Caco-2 (cell line): ENCODE measurements at regions not wholly inside any gene's neighbourhood (a gene's known extent, or its start where the extent isn't known, plus 50 kb on each side); places are given as distances from the start of the nearest gene placed in this dataset.
"Not testable (repeated sequence)": the region's sequence is repeated elsewhere in the genome, so short reads cannot be mapped to it uniquely, and the experiment has no call there.

Experiments used
- BruUV-seq: library from RNA; stranded (reverse); fragments of 400-500 nt; replicated peaks from 2 replicates; lab custom pipeline; 2021; lab: Mats Ljungman, UMichigan
- CTCF ChIA-PET: fragments of 300-600 bp; sonication (Branson Sonifier 250); formaldehyde crosslinking; loops from one replicate; lab custom pipeline; 2022; ENCODE audit warnings: antibody characterized with exemption; lab: Charles Lee
- POLR2A ChIA-PET: fragments of 300-600 bp; sonication (Branson Sonifier 250); formaldehyde crosslinking; loops from one replicate; lab custom pipeline; 2022; ENCODE audit warnings: antibody characterized with exemption; lab: Charles Lee
- DNase-seq, 2 experiments: peaks; one replicate each; pipeline versions ENCODE4 v3.0.0 to v3.0.0-alpha.2; 2020 to 2022
- H3K27me3 ChIP-seq: replicated peaks from 2 replicates; pipeline ENCODE4 v1.6.0; 2011; ENCODE audit warnings: low read length; ENCODE audit not compliant: control insufficient read depth, insufficient read depth
- H3K36me3 ChIP-seq: 2 replicates; pipeline ENCODE4 v1.5.1; 2011; ENCODE audit warnings: low read length; ENCODE audit not compliant: control insufficient read depth, insufficient read depth
- H3K4me1 ChIP-seq: fragments of 250-450 bp; sonication (Bioruptor Pico); 2 replicates; pipeline ENCODE4 v1.5.1; 2020; ENCODE audit warnings: mild to moderate bottlenecking
- H3K4me3 ChIP-seq: 2 replicates; pipeline ENCODE4 v1.5.1; 2011; ENCODE audit warnings: low read depth, mild to moderate bottlenecking, control low read depth, low read length
- H3K9me3 ChIP-seq: fragments of 250-450 bp; sonication (Bioruptor Pico); 2 replicates; pipeline ENCODE4 v1.5.1; 2020; ENCODE audit warnings: mild to moderate bottlenecking, moderate library complexity
- H3K27ac Mint-ChIP-seq: one replicate; pipeline ENCODE4 v1.8.0; 2022; ENCODE audit warnings: mixed read lengths; ENCODE audit not compliant: unreplicated experiment
- H3K27me3 Mint-ChIP-seq: one replicate; pipeline ENCODE4 v1.8.0; 2022; ENCODE audit warnings: mixed read lengths; ENCODE audit not compliant: insufficient read depth, unreplicated experiment
- H3K36me3 Mint-ChIP-seq: one replicate; pipeline ENCODE4 v1.8.0; 2022; ENCODE audit warnings: mild to moderate bottlenecking, mixed read lengths; ENCODE audit not compliant: insufficient read depth, unreplicated experiment
- H3K4me1 Mint-ChIP-seq: one replicate; pipeline ENCODE4 v1.8.0; 2022; ENCODE audit warnings: low read depth, mixed read lengths; ENCODE audit not compliant: unreplicated experiment
- H3K4me3 Mint-ChIP-seq: one replicate; pipeline ENCODE4 v1.8.0; 2022; ENCODE audit warnings: mild to moderate bottlenecking, moderate library complexity, mixed read lengths; ENCODE audit not compliant: unreplicated experiment
- H3K9me3 Mint-ChIP-seq: one replicate; pipeline ENCODE4 v1.8.0; 2022; ENCODE audit warnings: mixed read lengths; ENCODE audit not compliant: unreplicated experiment
- intact Hi-C: fragments of 100-400 bp; cut with micrococcal nuclease; formaldehyde crosslinking; loops from one replicate; pipeline ENCODE4 v1.10.0; 2022; ENCODE audit not compliant: unreplicated experiment
- TF ChIP-seq, protein P1 (sequence below), 2 experiments: fragments of 200-600 bp in 1 of 2; IDR thresholded peaks; 1 replicate in 1 of 2; 2 replicates in 1 of 2; pipeline versions ENCODE4 v1.5.1 to v1.8.0; 2011 to 2022; ENCODE audit warnings: antibody characterized with exemption in 1 of 2, control low read depth in 1 of 2, inconsistent platforms in 1 of 2, low read depth in 1 of 2, low read length in 1 of 2, mild to moderate bottlenecking in 1 of 2, moderate library complexity in 1 of 2; ENCODE audit not compliant: insufficient read depth in 1 of 2, severe bottlenecking in 1 of 2, unreplicated experiment in 1 of 2

DNA sequence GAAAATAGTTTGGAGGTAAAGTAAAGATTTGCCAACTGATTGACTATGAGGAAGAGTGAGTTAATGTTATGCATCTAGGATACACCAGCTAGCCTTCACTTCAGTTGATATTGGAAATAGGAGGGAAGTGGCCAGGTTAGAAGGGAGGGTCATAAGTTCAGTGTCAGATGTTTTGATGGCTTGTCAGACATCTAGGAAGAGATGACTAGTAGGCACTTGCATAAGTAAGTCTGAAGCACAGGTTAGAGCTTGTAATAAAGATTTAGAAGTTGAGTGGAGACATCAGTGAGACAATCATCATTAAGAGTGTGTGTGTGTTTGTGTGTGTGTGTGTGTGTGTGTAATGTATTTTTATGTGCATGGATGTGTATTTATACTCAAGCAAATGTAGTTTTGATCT, 146.1 kb downstream of the OR4C45 start:
- Mint-ChIP-seq H3K27me3 (no peaks in the 10 kb centered on the region), H3K36me3 (no peaks in the 10 kb centered on the region), H3K9me3 (peaks cover 15% of the 10 kb centered on the region), H3K27ac (no peak overlapping the region), H3K4me1 (no peaks in the 10 kb centered on the region), H3K4me3 (no peak overlapping the region)
- Histone ChIP-seq H3K27me3 (no peaks in the 10 kb centered on the region), H3K36me3 (no peaks in the 10 kb centered on the region), H3K4me3 (no peak overlapping the region), H3K9me3 (no peaks in the 10 kb centered on the region), H3K4me1 (no peaks in the 10 kb centered on the region)
- intact Hi-C loops: no loop called here
- POLR2A ChIA-PET: no interaction called here
- CTCF ChIA-PET: no interaction called here
- BruUV-seq: no TSS peak
- DNase-seq: no peak
- TF ChIP-seq, protein P1, sequence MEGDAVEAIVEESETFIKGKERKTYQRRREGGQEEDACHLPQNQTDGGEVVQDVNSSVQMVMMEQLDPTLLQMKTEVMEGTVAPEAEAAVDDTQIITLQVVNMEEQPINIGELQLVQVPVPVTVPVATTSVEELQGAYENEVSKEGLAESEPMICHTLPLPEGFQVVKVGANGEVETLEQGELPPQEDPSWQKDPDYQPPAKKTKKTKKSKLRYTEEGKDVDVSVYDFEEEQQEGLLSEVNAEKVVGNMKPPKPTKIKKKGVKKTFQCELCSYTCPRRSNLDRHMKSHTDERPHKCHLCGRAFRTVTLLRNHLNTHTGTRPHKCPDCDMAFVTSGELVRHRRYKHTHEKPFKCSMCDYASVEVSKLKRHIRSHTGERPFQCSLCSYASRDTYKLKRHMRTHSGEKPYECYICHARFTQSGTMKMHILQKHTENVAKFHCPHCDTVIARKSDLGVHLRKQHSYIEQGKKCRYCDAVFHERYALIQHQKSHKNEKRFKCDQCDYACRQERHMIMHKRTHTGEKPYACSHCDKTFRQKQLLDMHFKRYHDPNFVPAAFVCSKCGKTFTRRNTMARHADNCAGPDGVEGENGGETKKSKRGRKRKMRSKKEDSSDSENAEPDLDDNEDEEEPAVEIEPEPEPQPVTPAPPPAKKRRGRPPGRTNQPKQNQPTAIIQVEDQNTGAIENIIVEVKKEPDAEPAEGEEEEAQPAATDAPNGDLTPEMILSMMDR (IDR thresholded peaks at IDR 0.05; ENCODE audit: insufficient read depth in 1 of 2, low read depth in 1 of 2, low read length in 1 of 2, severe bottlenecking in 1 of 2, unreplicated experiment in 1 of 2): no peak

DNA sequence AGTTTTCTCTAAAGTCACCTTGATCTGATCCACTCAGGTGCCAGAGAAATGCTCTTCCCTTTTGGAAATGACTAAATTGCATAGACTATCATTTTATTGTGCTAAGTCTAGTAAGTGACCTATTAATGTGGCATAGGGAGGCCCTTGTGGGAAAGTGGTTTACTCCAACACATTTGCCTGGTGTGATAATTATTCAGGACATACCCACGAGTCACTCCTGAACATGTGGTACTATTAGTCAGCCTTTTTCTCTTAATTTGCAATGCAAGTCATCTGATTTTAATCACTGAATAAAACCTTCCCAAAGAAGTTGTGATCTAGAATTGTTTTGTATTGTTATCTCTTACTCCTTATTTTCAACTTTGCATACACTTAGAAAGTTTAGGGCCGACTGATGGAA, 148.7 kb downstream of the OR4C45 start:
- Histone ChIP-seq H3K4me3 (no peak overlapping the region), H3K4me1 (no peaks in the 10 kb centered on the region), H3K27me3 (no peaks in the 10 kb centered on the region), H3K9me3 (no peaks in the 10 kb centered on the region), H3K36me3 (no peaks in the 10 kb centered on the region)
- Mint-ChIP-seq H3K4me1 (no peaks in the 10 kb centered on the region), H3K27ac (no peak overlapping the region), H3K9me3 (peaks cover 28% of the 10 kb centered on the region), H3K4me3 (no peak overlapping the region), H3K27me3 (no peaks in the 10 kb centered on the region), H3K36me3 (no peaks in the 10 kb centered on the region)
- intact Hi-C loops: no loop called here
- ChIA-PET POLR2A (no interaction called here), CTCF (no interaction called here)
- no peak for DNase-seq
- TF ChIP-seq, protein P1 (IDR thresholded peaks at IDR 0.05; ENCODE audit: insufficient read depth in 1 of 2, low read depth in 1 of 2, low read length in 1 of 2, severe bottlenecking in 1 of 2, unreplicated experiment in 1 of 2): no peak
- BruUV-seq: no TSS peak

DNA sequence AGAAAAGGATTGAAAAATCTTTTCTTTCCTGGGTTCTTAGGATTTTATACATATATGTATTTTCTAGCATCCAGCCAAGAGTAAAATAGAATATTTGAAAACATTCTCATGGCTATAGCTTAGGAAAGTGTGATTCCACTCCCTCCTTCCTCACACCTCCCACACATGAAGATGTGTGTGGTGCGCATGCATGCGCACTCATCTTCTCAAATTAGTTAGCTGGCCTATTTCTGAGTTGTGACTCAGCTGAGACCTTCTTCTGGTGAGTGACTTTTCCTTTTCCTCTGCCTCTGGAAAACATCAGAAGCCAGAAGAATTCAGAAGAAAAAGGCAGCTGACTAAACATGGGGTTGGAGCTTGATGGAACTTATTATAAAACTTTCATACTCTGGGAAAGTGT, 149.8 kb downstream of the OR4C45 start:
- peaks cover 29% of the 10 kb centered on the region for H3K9me3 Mint-ChIP-seq

DNA sequence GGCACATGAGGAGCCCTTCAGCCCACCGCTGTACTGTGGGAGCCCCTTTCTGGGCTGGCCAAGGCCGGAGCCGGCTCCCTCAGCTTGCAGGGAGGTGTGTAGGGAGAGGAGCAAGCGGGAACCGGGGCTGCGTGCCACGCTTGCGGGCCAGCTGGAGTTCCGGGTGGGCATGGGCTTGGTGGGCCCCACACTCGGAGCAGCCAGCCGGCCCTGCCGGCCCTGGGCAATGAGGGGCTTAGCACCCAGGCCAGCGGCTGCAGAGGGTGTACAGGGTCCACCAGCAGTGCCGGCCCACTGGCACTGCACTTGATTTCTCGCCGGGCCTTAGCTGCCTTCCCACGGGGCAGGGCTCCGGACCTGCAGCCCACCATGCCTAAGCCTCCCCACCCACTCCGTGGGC, 150.5 kb downstream of the OR4C45 start:
- H3K4me3 ChIP-seq, DNase-seq, H3K4me1 Mint-ChIP-seq, CTCF ChIA-PET, H3K9me3 ChIP-seq, H3K4me1 ChIP-seq, POLR2A ChIA-PET, H3K4me3 Mint-ChIP-seq, H3K36me3 Mint-ChIP-seq, H3K36me3 ChIP-seq, H3K27me3 Mint-ChIP-seq, H3K27me3 ChIP-seq, H3K27ac Mint-ChIP-seq, intact Hi-C loops, BruUV-seq: not testable (repeated sequence)
- H3K9me3 Mint-ChIP-seq: peaks cover 25% of the 10 kb centered on the region

More for the DNA sequence above, 149.8 kb downstream of the OR4C45 start:
- intact Hi-C loops: no loop called here
- no peak for DNase-seq
- POLR2A ChIA-PET: no interaction called here
- H3K4me3 Mint-ChIP-seq: no peak overlapping the region
- CTCF ChIA-PET: no interaction called here
- BruUV-seq: no TSS peak
- H3K4me1 ChIP-seq: no peaks in the 10 kb centered on the region
- no peaks in the 10 kb centered on the region for H3K4me1 Mint-ChIP-seq
- no peak overlapping the region for H3K4me3 ChIP-seq
- H3K36me3 ChIP-seq: no peaks in the 10 kb centered on the region
- no peaks in the 10 kb centered on the region for H3K27me3 Mint-ChIP-seq
- no peak overlapping the region for H3K27ac Mint-ChIP-seq
- TF ChIP-seq, protein P1 (IDR thresholded peaks at IDR 0.05; ENCODE audit: insufficient read depth in 1 of 2, low read depth in 1 of 2, low read length in 1 of 2, severe bottlenecking in 1 of 2, unreplicated experiment in 1 of 2): no peak
- no peaks in the 10 kb centered on the region for H3K27me3 ChIP-seq
- no peaks in the 10 kb centered on the region for H3K36me3 Mint-ChIP-seq
- H3K9me3 ChIP-seq: no peaks in the 10 kb centered on the region
